Skin of body (tissue), 1 donor: ENCODE measurements at regions not wholly inside any gene's neighbourhood (a gene's known extent, or its start where the extent isn't known, plus 50 kb on each side); places are given as distances from the start of the nearest gene placed in this dataset.
A peak's percentile ranks its signal among the peaks of the same experiment; 100 is the strongest.
"Not testable (repeated sequence)": the region's sequence is repeated elsewhere in the genome, so short reads cannot be mapped to it uniquely, and the experiment has no call there.

ENCODE experiments used
- DNase-seq: peaks from one replicate; lab custom pipeline; 2025; lab: John Stamatoyannopoulos, UW

GRCh38 chr1:73771396-73771795 is 426.6 kb downstream of the LRRIQ3 start:
- DNase-seq: no peak

- DNase-seq: no peak
These were observed 427.7 kb downstream of the LRRIQ3 start for GRCh38 chr1:73770109-73770905.

- DNase-seq: no peak
These were observed 431.1 kb downstream of the LRRIQ3 start for GRCh38 chr1:73766786-73767348.

GRCh38 chr1:73765551-73766233 is 432.3 kb downstream of the LRRIQ3 start:
- no peak for DNase-seq

- DNase-seq: no peak
These were observed 436.4 kb downstream of the LRRIQ3 start for GRCh38 chr1:73761559-73761958.

GRCh38 chr1:73759011-73759410 is 439.0 kb downstream of the LRRIQ3 start:
- DNase-seq: no peak

- DNase-seq: no peak
These were observed 441.2 kb downstream of the LRRIQ3 start for GRCh38 chr1:73756817-73757216.

- DNase-seq: no peak
These were observed 442.3 kb downstream of the LRRIQ3 start for GRCh38 chr1:73755649-73756048.

GRCh38 chr1:73749996-73750395 is 448.0 kb downstream of the LRRIQ3 start:
- DNase-seq: no peak

- DNase-seq: no peak
These were observed 453.0 kb downstream of the LRRIQ3 start for GRCh38 chr1:73744985-73745384.

GRCh38 chr1:73736125-73736524 is 461.9 kb downstream of the LRRIQ3 start:
- DNase-seq: no peak

GRCh38 chr1:73727036-73727435 is 470.9 kb downstream of the LRRIQ3 start:
- no peak for DNase-seq

GRCh38 chr1:73722055-73722454 is 475.9 kb downstream of the LRRIQ3 start:
- no peak for DNase-seq

GRCh38 chr1:73717976-73718375 is 480.0 kb downstream of the LRRIQ3 start:
- DNase-seq: no peak

- DNase-seq: no peak
These were observed 486.9 kb downstream of the LRRIQ3 start for GRCh38 chr1:73711089-73711488.

GRCh38 chr1:73701826-73702225 is 496.1 kb downstream of the LRRIQ3 start:
- no peak for DNase-seq

GRCh38 chr1:73676186-73676585 is 521.8 kb downstream of the LRRIQ3 start:
- no peak for DNase-seq

GRCh38 chr1:73674945-73675561 is 522.9 kb downstream of the LRRIQ3 start:
- DNase-seq: no peak

GRCh38 chr1:73673971-73674370 is 524.0 kb downstream of the LRRIQ3 start:
- peak; percentile 5 for DNase-seq

- DNase-seq: no peak
These were observed 526.4 kb downstream of the LRRIQ3 start for GRCh38 chr1:73671530-73671929.

GRCh38 chr1:73667959-73668358 is 530.0 kb downstream of the LRRIQ3 start:
- DNase-seq: not testable (repeated sequence)

- no peak for DNase-seq
These were observed 535.5 kb downstream of the LRRIQ3 start for GRCh38 chr1:73662526-73662925.
